ENCODE measurements at regions not wholly inside any gene's neighbourhood (a gene's known extent, or its start where the extent isn't known, plus 50 kb on each side); places are given as distances from the start of the nearest gene placed in this dataset.

- no peaks in the 10 kb centered on the region for H3K27me3 ChIP-seq (replicated peaks in 1 of 7)
- TF ChIP-seq POLR2AphosphoS5 (IDR thresholded peaks at IDR 0.05) (no peak), CTCF (IDR thresholded peaks at IDR 0.05 in 8 of 11, conservative IDR thresholded peaks at IDR 0.05 in 3 of 11) (no peak), POLR2A (IDR thresholded peaks at IDR 0.05) (no peak)
- no peak overlapping the region for H3K4me3 ChIP-seq
- no peak overlapping the region for H3K27ac ChIP-seq
- DNase-seq: no peak
- no peaks in the 10 kb centered on the region for H3K36me3 ChIP-seq
- no peaks in the 10 kb centered on the region for H3K9me3 ChIP-seq
- H3K4me1 ChIP-seq: peaks cover 0 to 24% (median 6%) of the 10 kb centered on the region in 6 donors
- intact Hi-C loops (cut with DNase I; ENCODE audit: low total_unique reads): no loop called here
- WGBS, 5 donors: 72 to 86% (median 79%) methylated on average over 5 of the region's 5 CpGs
These were observed 138.9 kb downstream of the NOC3L start for GRCh38 chr10:94223702-94224370.

GRCh38 chr10:94224656-94225055, 138.1 kb downstream of the NOC3L start:
- no peak for TF ChIP-seq POLR2AphosphoS5 (IDR thresholded peaks at IDR 0.05)
- no peak for TF ChIP-seq POLR2A (IDR thresholded peaks at IDR 0.05)
- no peak for TF ChIP-seq CTCF (IDR thresholded peaks at IDR 0.05 in 8 of 11, conservative IDR thresholded peaks at IDR 0.05 in 3 of 11)
- 75 to 95% (median 90%) methylated on average over 1 of the region's 1 CpG for WGBS, 5 donors
- H3K4me3 ChIP-seq: no peak overlapping the region
- peaks cover 0 to 24% (median 6%) of the 10 kb centered on the region in 6 donors for H3K4me1 ChIP-seq
- H3K27ac ChIP-seq: peak overlapping the region in 1 of 8 donors; percentile 55
- intact Hi-C loops (cut with DNase I; ENCODE audit: low total_unique reads): no loop called here
- H3K9me3 ChIP-seq: no peaks in the 10 kb centered on the region
- no peak for DNase-seq
- H3K36me3 ChIP-seq: no peaks in the 10 kb centered on the region
- no peaks in the 10 kb centered on the region for H3K27me3 ChIP-seq (replicated peaks in 1 of 7)

DNA sequence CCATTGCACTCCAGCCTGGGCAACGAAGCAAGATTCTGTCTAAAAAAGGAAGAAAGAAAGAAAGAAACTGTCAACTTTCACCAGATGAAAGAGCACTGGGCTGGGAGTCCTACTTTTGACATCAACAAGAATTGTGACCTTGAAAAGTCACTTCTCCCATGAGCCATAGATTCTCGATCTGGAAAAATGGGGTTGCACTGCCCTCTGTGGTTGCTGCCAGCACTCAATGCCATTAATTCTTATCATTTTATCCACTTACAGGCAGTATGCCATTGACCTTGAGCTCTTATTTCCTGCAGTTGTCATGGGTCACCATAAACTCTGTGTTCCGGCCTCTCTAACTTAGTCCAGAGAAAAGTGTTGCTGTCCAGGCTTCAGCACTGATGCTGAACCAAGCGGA, 137.2 kb downstream of the NOC3L start:
- no peak for DNase-seq
- peak overlapping the region in 7 of 8 donors; percentile 23 to 66 (median 43) for H3K27ac ChIP-seq
- 51 to 62% (median 58%) methylated on average over 4 of the region's 4 CpGs for WGBS, 5 donors

More for the DNA sequence above, 137.2 kb downstream of the NOC3L start:
- intact Hi-C loops (cut with DNase I; ENCODE audit: low total_unique reads): no loop called here
- Histone ChIP-seq H3K27me3 (replicated peaks in 1 of 7) (no peaks in the 10 kb centered on the region), H3K36me3 (no peaks in the 10 kb centered on the region), H3K4me1 (peaks cover 0 to 24% (median 6%) of the 10 kb centered on the region in 6 donors), H3K9me3 (peaks cover 0 to 7% (median 0%) of the 10 kb centered on the region in 8 donors), H3K4me3 (no peak overlapping the region)
- TF ChIP-seq CTCF (IDR thresholded peaks at IDR 0.05 in 8 of 11, conservative IDR thresholded peaks at IDR 0.05 in 3 of 11) (peak in 10 of 11 experiments; percentile 15 to 74 (median 41)), POLR2A (IDR thresholded peaks at IDR 0.05) (no peak), POLR2AphosphoS5 (IDR thresholded peaks at IDR 0.05) (peak in 1 of 3 donors; percentile 75)
